ENCODE measurements at regions not wholly inside any gene's neighbourhood (a gene's known extent, or its start where the extent isn't known, plus 50 kb on each side); places are given as distances from the start of the nearest gene placed in this dataset.
"Not testable (repeated sequence)": the region's sequence is repeated elsewhere in the genome, so short reads cannot be mapped to it uniquely, and the experiment has no call there.

DNA sequence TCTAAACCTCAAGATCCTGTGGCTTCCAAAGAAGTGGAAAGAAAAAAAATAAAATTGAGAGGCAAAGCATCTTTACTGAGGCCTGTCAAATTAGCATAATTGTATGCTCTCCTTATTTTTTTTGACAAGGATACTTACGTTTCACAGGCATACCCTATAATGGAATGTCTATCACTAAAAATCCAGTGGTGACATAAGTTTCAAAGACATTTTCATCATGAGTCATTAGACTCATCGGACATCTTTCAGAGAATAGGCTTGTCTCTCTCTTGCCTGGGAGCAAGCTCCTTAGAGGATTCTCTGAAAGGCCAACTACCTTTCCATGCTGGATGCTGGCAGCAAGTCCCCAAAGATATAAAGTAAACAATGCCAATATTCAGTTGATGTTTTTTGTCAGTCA lies 380.7 kb upstream of the STEAP1 start:
- no peak for DNase-seq

DNA sequence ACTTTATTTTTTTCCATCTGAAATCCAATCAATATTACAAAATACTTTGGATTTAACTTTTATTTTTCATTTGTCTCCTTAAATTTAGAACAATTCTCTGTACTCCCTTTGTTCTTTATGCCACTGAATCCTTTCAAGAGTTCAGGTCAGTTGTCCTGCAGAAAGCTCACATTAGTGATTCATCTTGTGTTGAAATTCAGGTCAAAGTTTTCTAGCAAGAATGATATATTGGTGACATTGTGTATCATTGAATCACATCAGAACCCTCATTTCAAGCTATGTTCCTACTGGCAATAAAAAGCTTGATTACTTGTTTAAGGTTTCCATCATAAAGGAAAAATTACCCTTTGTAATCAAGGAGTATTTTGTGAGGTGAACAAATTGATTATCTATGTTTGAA lies 378.8 kb upstream of the STEAP1 start:
- DNase-seq = no peak

DNA sequence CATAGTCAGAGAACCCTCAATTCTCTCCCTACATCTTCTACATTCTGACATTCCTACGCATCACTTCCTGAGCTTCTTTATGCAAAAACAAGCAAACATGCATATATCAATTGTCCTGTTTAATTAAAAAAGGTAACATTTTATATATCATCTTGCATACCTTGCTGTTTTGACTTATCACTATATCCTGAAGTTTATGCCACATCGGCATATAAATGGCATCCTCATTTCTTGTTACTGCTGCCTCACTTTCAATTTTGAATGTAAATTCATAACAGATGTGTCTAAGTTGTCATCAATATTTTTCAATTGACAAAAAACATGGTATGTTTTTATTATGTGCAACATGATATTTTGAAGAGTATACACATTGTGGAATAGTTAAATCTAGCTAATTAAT lies 377.3 kb upstream of the STEAP1 start:
- DNase-seq = no peak

DNA sequence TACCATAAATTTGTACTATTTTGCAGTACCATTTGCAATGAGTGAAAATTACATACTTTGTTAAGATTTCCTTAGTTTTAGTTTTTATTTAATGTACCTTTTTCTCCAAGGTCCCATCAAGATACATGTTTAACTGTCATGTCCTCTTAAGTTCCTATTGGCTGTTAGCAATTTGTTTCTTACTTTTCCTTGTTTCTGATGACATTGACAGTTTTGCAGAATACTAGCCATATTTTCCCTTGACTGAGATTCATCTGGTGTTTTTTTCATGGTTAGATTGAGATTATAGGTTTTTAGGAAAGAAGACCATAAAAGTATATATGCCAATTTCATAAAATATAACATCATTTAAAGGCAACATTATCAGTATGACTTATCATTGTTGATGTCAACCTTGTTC lies 376.8 kb upstream of the STEAP1 start:
- no peak for DNase-seq

DNA sequence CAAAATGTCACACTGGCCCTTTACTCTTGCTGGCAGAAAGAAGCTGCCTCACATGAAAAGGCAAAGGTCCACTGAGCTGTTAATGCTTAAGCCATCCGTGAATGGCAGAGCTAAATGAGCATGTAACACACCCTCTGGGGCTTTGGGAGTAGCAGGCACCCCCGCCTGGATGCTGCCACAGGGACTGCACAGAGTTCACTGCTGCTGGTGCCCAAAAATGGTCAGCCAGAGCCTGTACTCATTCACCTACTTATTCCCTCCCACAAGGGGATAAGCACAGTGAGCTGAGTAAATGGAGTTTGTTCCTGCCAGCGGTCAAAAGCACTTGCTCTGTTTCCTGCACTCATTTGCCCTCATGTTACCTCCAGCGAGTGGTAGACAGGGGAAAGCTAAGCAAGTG lies 374.0 kb upstream of the STEAP1 start:
- DNase-seq = no peak

DNA sequence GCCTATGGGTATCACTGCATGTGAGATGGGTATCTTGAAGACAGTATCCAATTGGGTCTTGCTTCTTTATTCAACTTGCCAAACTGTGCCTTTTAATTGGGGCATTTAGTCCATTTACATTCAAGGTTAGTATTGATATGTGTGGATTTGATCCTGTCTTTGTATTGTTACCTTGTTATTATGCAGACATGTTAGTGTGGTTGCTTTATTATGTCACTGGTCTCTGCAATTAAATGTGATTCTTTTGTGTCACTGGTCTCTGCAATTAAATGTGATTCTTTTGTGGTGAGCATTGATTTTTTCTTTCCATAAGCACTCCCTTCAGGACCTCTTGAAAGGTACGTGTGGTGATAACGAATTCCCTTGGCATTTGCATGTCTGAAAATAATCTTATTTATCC lies 357.8 kb upstream of the STEAP1 start:
- DNase-seq = no peak

DNA sequence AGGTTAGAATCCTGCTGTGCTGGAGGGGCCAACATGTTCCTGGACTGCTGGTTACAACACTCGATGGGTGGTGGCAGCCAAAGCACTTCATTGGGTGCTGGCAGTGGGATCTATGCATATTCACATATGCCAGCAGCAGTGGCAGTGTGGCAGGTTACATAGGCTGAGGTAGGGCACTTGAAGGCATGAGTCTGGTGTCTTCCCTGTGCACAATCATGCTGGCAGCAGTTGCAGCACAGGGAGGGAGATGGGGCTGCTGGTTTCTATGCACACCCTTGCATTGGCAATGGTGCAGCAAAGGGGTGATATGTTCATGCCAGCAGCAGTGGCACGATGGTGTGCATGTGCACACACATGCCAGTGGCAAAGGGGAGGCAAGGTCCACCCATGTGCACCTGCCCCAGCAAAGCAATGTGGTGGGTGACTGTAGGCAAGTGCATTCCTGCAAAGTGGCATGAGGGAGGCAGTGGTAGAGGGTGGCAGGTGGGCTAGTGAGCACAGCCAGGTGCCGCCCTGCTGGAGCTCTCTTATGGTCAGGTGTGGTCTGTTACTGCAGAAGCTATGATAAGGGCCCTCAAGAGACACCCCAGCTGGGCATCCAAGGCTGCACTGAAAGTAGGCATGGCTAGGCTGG lies 356.2 kb upstream of the STEAP1 start:
- DNase-seq = no peak

DNA sequence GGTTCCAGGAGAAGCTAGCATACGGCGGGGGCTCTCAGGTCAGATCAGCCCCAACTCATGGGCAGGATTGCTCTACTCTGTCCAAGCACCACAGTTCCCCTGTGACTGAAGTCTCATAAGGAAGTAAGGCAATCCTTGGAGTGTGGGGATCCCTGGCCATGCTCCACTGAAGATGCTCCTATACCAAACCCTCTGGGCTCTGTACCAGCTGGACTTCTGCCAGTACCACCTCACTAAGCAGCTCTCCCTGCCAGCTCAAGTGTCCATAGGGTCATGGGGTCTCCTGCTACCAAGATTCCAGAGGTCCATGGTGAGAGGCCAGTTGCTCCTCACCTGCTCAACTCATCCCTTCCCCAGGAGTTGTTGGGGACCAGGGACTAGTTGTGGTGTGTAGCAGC lies 355.7 kb upstream of the STEAP1 start:
- DNase-seq = no peak

- DNase-seq = no peak
Measured at GRCh38 chr7:89800761-89801160, 353.5 kb upstream of the STEAP1 start.

DNA sequence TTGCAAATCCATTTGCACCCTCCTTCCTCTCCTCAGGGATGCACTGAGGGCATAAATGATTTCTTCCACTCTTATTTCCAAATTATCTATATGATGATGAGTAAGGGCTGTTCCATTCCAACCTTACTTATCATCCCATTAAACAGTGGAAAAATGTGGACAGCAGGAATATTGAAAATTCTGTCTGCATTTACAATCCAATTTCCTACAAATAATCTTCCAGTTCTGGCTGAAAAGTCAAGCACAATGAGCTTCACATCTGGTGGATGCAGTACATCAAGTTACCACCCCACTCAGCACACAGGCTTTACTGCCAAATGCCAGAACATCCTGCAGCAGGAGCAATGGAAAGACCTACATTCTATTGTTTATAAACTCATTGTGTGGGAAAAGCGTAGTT lies 345.0 kb upstream of the STEAP1 start:
- DNase-seq = no peak

- no peak for DNase-seq
Measured at GRCh38 chr7:89813081-89813480, 341.2 kb upstream of the STEAP1 start.

DNA sequence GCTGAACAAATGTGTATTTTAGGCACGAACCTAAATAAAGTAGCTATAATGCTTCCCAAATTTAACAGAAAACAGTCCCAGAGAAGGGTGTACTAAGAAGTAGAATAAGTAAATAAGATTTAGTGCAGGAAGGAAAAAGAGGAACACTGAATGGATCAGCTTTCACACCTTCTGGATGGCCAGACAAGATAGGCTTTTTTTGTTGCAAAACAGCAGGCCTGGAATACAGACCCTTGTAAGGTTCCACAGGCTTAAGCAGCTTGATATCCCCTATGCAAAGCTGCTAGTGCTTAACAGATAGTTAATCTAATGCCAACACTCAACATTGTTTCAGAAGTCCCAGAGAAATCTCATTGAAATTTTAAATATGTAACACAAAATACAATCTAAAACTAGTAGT lies 328.1 kb upstream of the STEAP1 start:
- no peak for DNase-seq

DNA sequence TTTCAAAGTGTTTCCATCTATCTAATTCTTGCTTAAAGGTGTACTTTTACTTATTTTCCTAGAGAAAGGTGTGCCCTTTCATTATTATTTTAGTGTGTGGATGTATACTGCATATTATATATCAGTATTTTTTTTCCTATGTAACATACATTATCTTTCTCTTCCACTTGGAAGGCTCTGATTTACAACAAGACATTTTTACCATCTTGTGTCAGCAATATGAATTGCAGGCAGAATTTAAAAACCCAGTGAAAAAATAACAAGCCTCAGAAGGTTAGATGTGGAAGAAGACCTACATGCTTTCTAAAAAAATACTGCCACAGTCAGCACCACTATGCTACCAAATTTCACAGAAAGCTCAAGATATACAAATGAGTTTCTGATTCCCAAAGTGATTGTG lies 327.7 kb upstream of the STEAP1 start:
- DNase-seq = no peak

DNA sequence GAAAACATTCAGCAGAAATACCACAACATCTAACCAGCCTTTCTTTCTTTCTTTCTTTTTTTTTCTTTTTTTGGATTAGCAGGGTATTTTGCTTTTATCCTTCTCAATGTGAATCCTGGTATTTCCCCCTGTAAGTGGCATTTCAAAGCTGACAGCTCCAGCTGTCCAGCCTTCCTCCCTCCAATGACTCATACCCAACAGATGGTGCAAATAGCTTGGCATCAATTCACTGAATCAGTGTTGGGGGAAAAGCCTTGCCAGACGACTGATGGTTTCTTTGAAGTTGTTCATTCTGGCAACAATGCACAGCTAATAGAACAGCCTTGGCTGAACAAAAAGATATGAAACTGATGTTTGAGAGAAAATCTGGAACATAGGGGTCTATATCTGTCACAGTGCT lies 316.8 kb upstream of the STEAP1 start:
- DNase-seq = no peak

DNA sequence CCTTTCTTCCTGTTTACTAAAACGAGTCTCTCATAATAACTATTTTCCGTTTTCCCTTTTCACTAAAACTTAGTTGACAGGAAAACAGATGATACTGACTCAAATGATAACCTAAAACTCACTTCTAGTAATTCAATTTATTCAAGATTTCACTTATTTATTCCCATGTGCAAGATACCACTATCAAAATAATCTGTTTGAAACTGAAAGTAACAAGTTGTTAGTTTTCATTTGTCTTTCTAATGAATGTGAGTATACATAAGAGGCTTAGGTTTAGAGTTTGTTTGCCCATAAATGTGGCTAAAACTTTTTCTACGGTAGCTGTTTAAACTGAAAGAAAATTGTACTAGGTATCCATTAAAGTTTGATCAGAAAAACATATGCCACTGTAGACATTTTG lies 314.9 kb upstream of the STEAP1 start:
- DNase-seq = no peak

DNA sequence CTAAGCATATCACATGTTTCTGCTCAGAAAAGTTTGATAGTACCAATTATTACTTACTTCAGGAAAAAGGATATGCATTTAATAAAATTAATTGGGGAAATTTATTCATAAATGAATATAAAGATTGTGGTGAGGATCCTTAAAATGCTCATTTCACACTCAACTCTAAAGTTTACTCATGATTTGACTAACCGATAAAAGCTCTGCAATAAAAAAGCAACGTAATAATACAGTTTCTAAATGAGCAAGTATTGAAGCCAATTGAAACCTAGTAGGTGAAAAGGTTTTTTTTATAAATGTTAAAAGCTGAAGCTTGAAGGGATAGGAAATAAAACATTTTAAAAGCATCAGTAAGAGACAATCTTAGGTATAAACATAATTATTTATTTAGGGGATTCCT lies 308.3 kb upstream of the STEAP1 start:
- no peak for DNase-seq

DNA sequence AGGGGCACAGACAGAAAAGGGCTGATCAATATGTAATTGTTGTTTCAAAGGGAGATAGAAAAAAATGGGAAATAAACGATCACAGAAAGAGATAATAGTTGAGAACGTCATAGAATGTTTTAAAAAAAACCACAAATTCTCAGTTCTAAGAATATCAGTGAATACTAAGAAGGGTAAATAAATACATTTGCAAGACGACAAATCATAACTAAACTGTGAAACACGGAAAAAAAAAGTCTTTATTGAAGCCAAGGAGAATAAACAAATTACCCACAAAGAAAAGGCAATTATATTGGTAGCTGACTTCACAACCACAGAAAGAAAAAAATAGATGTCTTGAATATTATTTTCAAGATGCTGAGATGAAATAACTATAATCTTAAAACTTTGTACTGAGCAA lies 305.2 kb upstream of the STEAP1 start:
- no peak for DNase-seq

DNA sequence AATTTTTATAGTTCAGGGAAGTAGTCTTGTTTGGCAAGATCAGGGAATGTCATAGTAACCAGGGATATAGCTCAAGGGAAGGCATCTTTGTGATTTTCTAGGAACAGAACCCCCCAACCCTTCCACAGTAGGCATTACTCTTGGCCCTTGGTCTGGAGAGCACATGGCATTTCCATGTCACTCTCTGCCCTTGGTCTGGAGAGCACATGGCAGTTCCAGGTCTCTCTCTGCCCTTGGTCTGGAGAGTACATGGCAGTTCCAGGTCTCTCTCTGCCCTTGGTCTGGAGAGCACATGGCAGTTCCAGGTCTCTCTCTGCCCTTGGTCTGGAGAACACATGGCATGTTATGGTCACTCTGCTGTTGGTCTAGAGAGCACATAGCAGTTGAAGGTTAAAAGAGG lies 297.2 kb upstream of the STEAP1 start:
- DNase-seq = not testable (repeated sequence)

DNA sequence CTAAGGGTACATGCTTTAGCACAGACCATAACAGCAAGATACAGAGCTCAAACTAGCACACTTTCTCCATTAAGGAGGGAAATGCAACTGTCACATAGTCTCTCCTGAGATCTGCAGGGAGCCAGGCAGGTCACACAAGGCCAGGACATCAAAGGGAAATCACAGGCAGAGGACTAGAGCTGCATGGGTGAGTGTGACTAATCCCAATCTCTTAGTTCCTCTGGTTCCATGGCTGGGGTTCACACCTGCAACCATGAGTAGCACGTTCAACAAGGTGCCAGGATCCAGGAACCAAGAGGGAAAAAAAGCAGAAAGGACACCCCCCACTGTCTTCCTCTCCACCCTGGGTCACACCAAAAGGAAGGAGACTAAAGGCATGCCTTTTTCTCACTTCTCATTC lies 296.5 kb upstream of the STEAP1 start:
- DNase-seq = no peak

GRCh38 chr7:89887489-89887888 lies 266.8 kb upstream of the STEAP1 start:
- no peak for DNase-seq

DNA sequence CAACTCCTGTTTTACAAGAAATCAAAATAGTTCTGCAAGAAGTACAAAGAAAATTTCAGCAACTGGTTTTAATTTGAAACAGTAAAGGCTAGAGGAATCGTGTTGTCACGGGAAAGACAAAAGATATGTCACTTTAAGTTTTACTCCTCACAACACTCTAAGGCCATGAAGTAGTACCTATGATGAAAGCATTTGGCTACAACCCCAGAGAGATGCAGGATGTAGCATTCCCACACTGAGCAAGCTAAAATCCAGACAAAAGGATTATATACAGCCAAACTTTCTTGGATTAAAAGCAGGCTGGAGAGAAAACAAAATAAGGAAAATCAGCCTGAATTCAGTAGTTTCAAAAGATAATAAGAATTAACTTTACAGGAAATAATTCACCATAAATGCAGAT lies 245.5 kb upstream of the STEAP1 start:
- no peak for DNase-seq

- DNase-seq = no peak
Measured at GRCh38 chr7:89914711-89915110, 239.6 kb upstream of the STEAP1 start.

DNA sequence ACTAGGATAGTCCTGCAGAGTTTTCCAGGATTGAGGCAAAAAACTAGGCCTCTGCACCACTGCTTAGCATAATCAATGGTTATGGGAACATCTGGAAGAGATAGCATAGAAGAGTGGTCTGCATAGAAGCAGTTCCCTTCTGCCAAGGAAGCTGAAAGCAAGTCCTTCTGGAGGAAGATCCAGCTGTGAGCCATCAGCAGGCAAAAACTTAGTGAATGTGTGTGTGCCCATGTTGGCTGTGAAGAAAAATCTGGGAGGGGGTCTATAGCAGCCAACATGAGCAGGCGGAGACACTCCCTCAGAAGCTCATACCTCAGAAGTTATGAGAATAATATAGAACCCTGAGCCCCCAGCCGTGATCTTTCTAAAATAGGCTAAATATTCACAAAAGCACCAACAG lies 228.1 kb upstream of the STEAP1 start:
- no peak for DNase-seq

GRCh38 chr7:89926701-89927100 lies 227.6 kb upstream of the STEAP1 start:
- DNase-seq = no peak

DNA sequence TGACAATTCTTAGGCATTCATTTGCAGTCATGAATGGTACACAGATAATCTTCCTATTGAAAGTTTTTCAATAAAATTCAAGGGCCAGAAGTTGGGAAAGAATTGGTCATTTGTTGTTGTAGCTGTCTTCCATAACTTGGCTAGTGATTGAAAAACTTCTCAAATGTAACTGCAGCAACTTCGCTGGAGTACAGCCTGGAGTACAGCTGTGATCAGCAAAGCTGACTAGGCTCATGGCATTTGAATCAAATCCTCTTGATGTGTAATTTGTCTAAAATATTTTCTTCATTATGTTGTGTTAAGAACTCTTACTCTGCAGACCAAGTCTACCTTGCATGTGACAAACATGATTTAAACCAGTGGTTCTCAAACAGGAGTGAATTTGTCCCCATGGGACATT lies 226.5 kb upstream of the STEAP1 start:
- no peak for DNase-seq

GRCh38 chr7:89928451-89928850 lies 225.8 kb upstream of the STEAP1 start:
- DNase-seq = no peak
